HepG2 (cell line): ENCODE measurements at regions not wholly inside any gene's neighbourhood (a gene's known extent, or its start where the extent isn't known, plus 50 kb on each side); places are given as distances from the start of the nearest gene placed in this dataset.
A peak's percentile ranks its signal among the peaks of the same experiment; 100 is the strongest.

Experiments used
- ATAC-seq: fragments of 200-7000 bp; cut with Tn5 transposase; 3 replicates; pipeline ENCODE4 v1.9.1; 2020; ENCODE audit warnings: mild to moderate bottlenecking, moderate library complexity
- BruUV-seq: library from RNA; stranded (reverse); fragments of 400-500 nt; replicated peaks from 2 replicates; lab custom pipeline; 2021; lab: Mats Ljungman, UMichigan
- CTCF ChIA-PET: fragments of 300-600 bp; formaldehyde crosslinking; extraction: SDS; loops from one replicate; lab custom pipeline; 2021; ENCODE audit warnings: low total read pairs, inconsistent platforms, low intra/inter-chr PET ratio; lab: Yijun Ruan, JAX
- POLR2A ChIA-PET: fragments of 350-600 bp; sonication (Branson Sonifier 250); formaldehyde crosslinking; loops from one replicate; lab custom pipeline; 2020; ENCODE audit warnings: antibody characterized with exemption, inconsistent platforms; lab: Yijun Ruan, JAX
- DNase-seq: peaks from one replicate; pipeline ENCODE4 v3.0.0-alpha.2; 2015; ENCODE audit warnings: low spot score
- FAIRE-seq: peaks from 3 replicates; lab custom pipeline; 2011; peaks lifted over from hg19 to GRCh38; lab: Jason Lieb, UNC
- H2AFZ ChIP-seq: one replicate; pipeline ENCODE4 v1.6.1; 2011; ENCODE audit warnings: low read length, inconsistent platforms
- H3K27ac ChIP-seq: fragments of 300-600 bp; 3 replicates; pipeline ENCODE4 v1.8.0; 2011; ENCODE audit warnings: mixed run types, mild to moderate bottlenecking, mixed read lengths, low read length, inconsistent platforms; ENCODE audit not compliant: insufficient read depth; ENCODE audit errors: extremely low read length
- H3K27me3 ChIP-seq, 2 experiments: fragments of 200-600 bp in 1 of 2; 2 replicates in 1 of 2; 3 replicates in 1 of 2; pipeline versions ENCODE4 v1.6.0 to v1.8.0; 2011; ENCODE audit warnings: low read length in 2 of 2, mild to moderate bottlenecking in 2 of 2, moderate library complexity in 2 of 2, inconsistent platforms in 1 of 2; ENCODE audit not compliant: insufficient read depth in 2 of 2, control insufficient read depth in 1 of 2
- H3K36me3 ChIP-seq, 2 experiments: fragments of 200-600 bp in 1 of 2; replicated peaks in 1 of 2; 2 replicates in 1 of 2; 3 replicates in 1 of 2; pipeline versions ENCODE4 v1.5.1 to v1.8.0; 2011; ENCODE audit warnings: low read length in 2 of 2, inconsistent platforms in 1 of 2; ENCODE audit not compliant: insufficient read depth in 2 of 2, control insufficient read depth in 1 of 2
- H3K4me1 ChIP-seq: 2 replicates; pipeline ENCODE4 v1.5.1; 2012; ENCODE audit warnings: low read length, inconsistent platforms; ENCODE audit not compliant: insufficient read depth
- H3K4me2 ChIP-seq: 2 replicates; pipeline ENCODE4 v1.6.0; 2011; ENCODE audit warnings: low read depth, low read length, inconsistent platforms
- H3K4me3 ChIP-seq, 3 experiments: fragments of 200-600 bp in 1 of 3; sonication (generic), shearing (Covaris generic) in 1 of 3; replicated peaks in 1 of 3; 2 replicates each; pipeline ENCODE4 v1.5.1; 2011 to 2016; ENCODE audit warnings: low read length in 3 of 3, inconsistent platforms in 2 of 3, low read depth in 2 of 3, mild to moderate bottlenecking in 2 of 3, control low read depth in 1 of 3, mixed read lengths in 1 of 3; ENCODE audit not compliant: insufficient read depth in 1 of 3
- H3K79me2 ChIP-seq: one replicate; pipeline ENCODE4 v1.6.1; 2011; ENCODE audit warnings: low read length, inconsistent platforms; ENCODE audit not compliant: insufficient read depth
- H3K9ac ChIP-seq: 2 replicates; pipeline ENCODE4 v1.6.0; 2011; ENCODE audit warnings: mild to moderate bottlenecking, low read depth, low read length, inconsistent platforms; ENCODE audit not compliant: insufficient read depth
- H3K9me3 ChIP-seq: 2 replicates; pipeline ENCODE4 v1.5.1; 2012; ENCODE audit warnings: mild to moderate bottlenecking, low read length
- H4K20me1 ChIP-seq: 2 replicates; pipeline ENCODE4 v1.6.0; 2011; ENCODE audit warnings: inconsistent platforms, mild to moderate bottlenecking, low read length, moderate library complexity; ENCODE audit not compliant: insufficient read depth
- ATF7 ChIP-seq, 2 experiments: fragments of 450-650 bp in 1 of 2; sonication (generic) in 1 of 2; formaldehyde crosslinking in 1 of 2; IDR thresholded peaks; 2 replicates each; pipeline versions ENCODE4 v1.4.0 to v1.6.1; 2016 to 2020; ENCODE audit warnings: antibody characterized with exemption in 1 of 2, mild to moderate bottlenecking in 1 of 2, missing genetic modification reagents in 1 of 2
- CREB1 ChIP-seq, 2 experiments: fragments of 450-650 bp in 1 of 2; IDR thresholded peaks; 2 replicates each; pipeline ENCODE4 v1.6.1; 2016 to 2017; ENCODE audit warnings: control low read depth in 1 of 2, mild to moderate bottlenecking in 1 of 2, missing compliant biosample characterization in 1 of 2, missing genetic modification characterization in 1 of 2
- ERF ChIP-seq: IDR thresholded peaks from 2 replicates; pipeline ENCODE4 v1.6.1; 2018; ENCODE audit warnings: missing biosample characterization, missing genetic modification reagents
- FOXC1 ChIP-seq: sonication (generic); formaldehyde crosslinking; IDR thresholded peaks from 2 replicates; pipeline ENCODE4 v1.8.0; 2022; ENCODE audit warnings: mild to moderate bottlenecking, missing genetic modification reagents, borderline replicate concordance
- GRHL1 ChIP-seq: sonication (generic); formaldehyde crosslinking; conservative IDR thresholded peaks from 2 replicates; pipeline ENCODE4 v1.8.0; 2022; ENCODE audit warnings: missing genetic modification reagents
- PATZ1 ChIP-seq: sonication (generic); formaldehyde crosslinking; IDR thresholded peaks from 2 replicates; pipeline ENCODE4 v1.4.0; 2020; ENCODE audit warnings: missing genetic modification reagents
- ZNF503 ChIP-seq: sonication (generic); formaldehyde crosslinking; IDR thresholded peaks from 2 replicates; pipeline ENCODE4 v1.4.0; 2020; ENCODE audit warnings: missing genetic modification reagents
- ZNF839 ChIP-seq: sonication (generic); formaldehyde crosslinking; IDR thresholded peaks from 2 replicates; pipeline ENCODE4 v1.4.0; 2020; ENCODE audit warnings: missing genetic modification reagents, mild to moderate bottlenecking, borderline replicate concordance
- WGBS: methylation state at CpG from one replicate; pipeline ENCODE4 v1.1.6; 2017; ENCODE audit warnings: low lambda C conversion rate; 5-methylcytosine and 5-hydroxymethylcytosine counted together
- in situ Hi-C: cut with HindIII; loops from 2 replicates; pipeline ENCODE4 v1.10.0; 2017; ENCODE audit warnings: low pct_unique_long_range_greater_than_20kb; ENCODE audit not compliant: extremely low pct_ligation_motif_present
- intact Hi-C: fragments of 100-400 bp; cut with micrococcal nuclease; formaldehyde crosslinking; loops from one replicate; pipeline ENCODE4 v1.10.0; 2022; ENCODE audit not compliant: unreplicated experiment

- no peak for TF ChIP-seq PATZ1 (CRISPR knock-in tag)
- no peak for TF ChIP-seq FOXC1
- no peak for TF ChIP-seq GRHL1 (CRISPR knock-in tag)
- TF ChIP-seq ZNF503 (CRISPR knock-in tag): no peak
- no peak for TF ChIP-seq ERF
- TF ChIP-seq, all 625 proteins: peak for 0
Observed at GRCh38 chr1:83531521-83532309, 467.2 kb downstream of the TTLL7 start (continued).

- H3K4me3 ChIP-seq: no peak overlapping the region
- no peak overlapping the region for H3K9ac ChIP-seq
- FAIRE-seq (no peak), ATAC-seq (no peak)
- ChIA-PET POLR2A (no interaction called here), CTCF (no interaction called here)
- no peaks in the 10 kb centered on the region for H3K79me2 ChIP-seq
- H3K4me2 ChIP-seq: no peak overlapping the region
- 13% methylated on average over 8 of the region's 8 CpGs for WGBS
- in situ Hi-C loops: no loop called here
- H3K4me1 ChIP-seq: no peaks in the 10 kb centered on the region
- peaks cover 65% of the 10 kb centered on the region for H3K9me3 ChIP-seq
- TF ChIP-seq ZNF839 (CRISPR knock-in tag) (no peak), CREB1 (IDR thresholded peaks at IDR 0.05) (peak; percentile 67; the same call in 1 of the 2 replicates), CREB1 (CRISPR knock-in tag; IDR thresholded peaks at IDR 0.05) (no peak), ATF7 (IDR thresholded peaks at IDR 0.05) (peak; percentile 94), ATF7 (CRISPR knock-in tag; IDR thresholded peaks at IDR 0.05) (no peak)
- TF ChIP-seq, all 625 proteins: peak for 2
- Histone ChIP-seq H3K27ac (no peak overlapping the region), H2AFZ (no peak overlapping the region), H3K36me3 (no peaks in the 10 kb centered on the region), H4K20me1 (no peaks in the 10 kb centered on the region), H3K27me3 (no peaks in the 10 kb centered on the region)
- intact Hi-C loops: no loop called here
- no TSS peak for BruUV-seq
- DNase-seq: no peak
Observed at GRCh38 chr1:83530506-83530905, 468.4 kb downstream of the TTLL7 start.
